Left lung (tissue), 4 donors: ENCODE measurements at regions not wholly inside any gene's neighbourhood (a gene's known extent, or its start where the extent isn't known, plus 50 kb on each side); places are given as distances from the start of the nearest gene placed in this dataset.
A peak's percentile ranks its signal among the peaks of the same experiment; 100 is the strongest.

Experiments used
- ATAC-seq: fragments of 200-7000 bp; cut with Tn5 transposase; one replicate; pipeline ENCODE4 v1.9.1; 2020; ENCODE audit warnings: moderate library complexity
- DNase-seq, 4 donors: peaks; one replicate each; pipeline ENCODE4 v3.0.0-alpha.2; 2013 to 2020
- H3K27ac ChIP-seq, 2 donors: fragments of 200-600 bp; sonication (generic) in 1 of 2; one replicate each; pipeline versions ENCODE4 v1.5.0 to v1.8.0; 2020 to 2021
- H3K27me3 ChIP-seq, 2 donors: fragments of 200-600 bp; sonication (generic) in 1 of 2; one replicate each; pipeline versions ENCODE4 v1.5.0 to v1.8.0; 2020 to 2021
- H3K36me3 ChIP-seq, 2 donors: fragments of 200-600 bp; sonication (generic) in 1 of 2; one replicate each; pipeline versions ENCODE4 v1.5.0 to v1.8.0; 2020 to 2021
- H3K4me1 ChIP-seq, 2 donors: fragments of 200-600 bp; one replicate each; pipeline ENCODE4 v1.8.0; 2021
- H3K4me3 ChIP-seq, 2 donors: fragments of 200-600 bp; sonication (generic) in 1 of 2; one replicate each; pipeline versions ENCODE4 v1.5.0 to v1.8.0; 2020 to 2021; ENCODE audit warnings: mild to moderate bottlenecking in 1 of 2
- H3K9me3 ChIP-seq, 2 donors: fragments of 200-600 bp; sonication (generic) in 1 of 2; one replicate each; pipeline versions ENCODE4 v1.5.0 to v1.8.0; 2020 to 2021
- intact Hi-C, 2 donors: fragments of 100-400 bp; cut with DNase I; formaldehyde crosslinking; loops; one replicate each; pipeline versions ENCODE4 v1.11.2 to v1.14.2; 2022
- TF ChIP-seq, protein P1 (sequence below), 2 donors: fragments of 200-600 bp; sonication (generic) in 1 of 2; IDR thresholded peaks; one replicate each; pipeline versions ENCODE4 v1.5.0 to v1.8.0; 2021; ENCODE audit warnings: antibody characterized with exemption in 2 of 2
- donor health status: DM: no; HTN: yes; CAD: no.
- donor health status: DM: no; HTN: no; CAD: no.

DNA sequence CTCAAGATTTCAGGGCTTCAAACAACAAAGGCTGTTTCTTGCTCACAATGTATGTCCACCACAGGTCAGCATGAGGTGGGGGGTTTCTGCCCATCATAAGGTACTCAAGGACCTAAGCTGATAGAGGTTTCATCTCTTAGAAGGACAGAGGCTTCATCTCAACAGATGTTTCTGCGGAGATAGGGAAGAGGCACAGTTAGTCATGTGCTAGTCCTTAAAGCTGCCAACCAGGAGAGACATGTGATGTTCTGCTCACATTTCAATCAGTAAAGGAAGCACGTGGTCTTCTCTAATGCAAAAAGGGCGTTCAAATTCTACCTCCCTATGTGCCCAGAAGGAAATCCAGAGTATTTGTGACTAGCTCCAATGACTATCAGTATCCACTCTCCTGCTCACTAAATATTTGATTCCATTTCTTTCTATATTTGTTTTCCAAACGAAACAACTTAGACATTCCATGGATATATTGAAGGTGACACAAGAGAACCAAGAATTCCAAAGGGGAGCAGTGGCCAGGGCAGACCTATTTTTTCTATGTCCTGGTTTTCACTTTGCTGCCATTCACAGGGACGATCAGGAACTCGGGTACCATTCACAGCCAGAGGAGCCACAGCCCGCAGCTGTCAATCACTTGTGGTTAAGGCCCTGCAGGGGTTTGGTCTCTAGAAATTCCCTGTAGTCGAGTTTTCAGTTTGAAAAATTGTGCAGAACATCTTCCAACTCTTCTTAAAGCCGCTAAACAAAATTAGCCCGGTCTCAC, 173.2 kb upstream of the FOXA2 start:
- no peaks in the 10 kb centered on the region for H3K27me3 ChIP-seq
- H3K4me3 ChIP-seq = no peak overlapping the region
- DNase-seq (no peak), ATAC-seq (no peak)
- no peaks in the 10 kb centered on the region for H3K36me3 ChIP-seq
- intact Hi-C loops = no loop called here
- no peak overlapping the region for H3K27ac ChIP-seq
- H3K9me3 ChIP-seq = no peaks in the 10 kb centered on the region
- peaks cover 0 to 3% of the 10 kb centered on the region in 2 donors for H3K4me1 ChIP-seq
- TF ChIP-seq, protein P1, sequence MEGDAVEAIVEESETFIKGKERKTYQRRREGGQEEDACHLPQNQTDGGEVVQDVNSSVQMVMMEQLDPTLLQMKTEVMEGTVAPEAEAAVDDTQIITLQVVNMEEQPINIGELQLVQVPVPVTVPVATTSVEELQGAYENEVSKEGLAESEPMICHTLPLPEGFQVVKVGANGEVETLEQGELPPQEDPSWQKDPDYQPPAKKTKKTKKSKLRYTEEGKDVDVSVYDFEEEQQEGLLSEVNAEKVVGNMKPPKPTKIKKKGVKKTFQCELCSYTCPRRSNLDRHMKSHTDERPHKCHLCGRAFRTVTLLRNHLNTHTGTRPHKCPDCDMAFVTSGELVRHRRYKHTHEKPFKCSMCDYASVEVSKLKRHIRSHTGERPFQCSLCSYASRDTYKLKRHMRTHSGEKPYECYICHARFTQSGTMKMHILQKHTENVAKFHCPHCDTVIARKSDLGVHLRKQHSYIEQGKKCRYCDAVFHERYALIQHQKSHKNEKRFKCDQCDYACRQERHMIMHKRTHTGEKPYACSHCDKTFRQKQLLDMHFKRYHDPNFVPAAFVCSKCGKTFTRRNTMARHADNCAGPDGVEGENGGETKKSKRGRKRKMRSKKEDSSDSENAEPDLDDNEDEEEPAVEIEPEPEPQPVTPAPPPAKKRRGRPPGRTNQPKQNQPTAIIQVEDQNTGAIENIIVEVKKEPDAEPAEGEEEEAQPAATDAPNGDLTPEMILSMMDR (IDR thresholded peaks at IDR 0.05) = no peak

GRCh38 chr20:22758815-22759214, 174.4 kb upstream of the FOXA2 start:
- Histone ChIP-seq H3K4me3 (no peak overlapping the region), H3K9me3 (no peaks in the 10 kb centered on the region), H3K4me1 (peaks cover 6 to 9% of the 10 kb centered on the region in 2 donors), H3K36me3 (no peaks in the 10 kb centered on the region), H3K27ac (no peak overlapping the region), H3K27me3 (no peaks in the 10 kb centered on the region)
- DNase-seq = peak in 2 of 4 donors; percentile 9 to 16
- TF ChIP-seq, protein P1 (IDR thresholded peaks at IDR 0.05) = no peak
- intact Hi-C loops = no loop called here
- ATAC-seq = no peak

DNA sequence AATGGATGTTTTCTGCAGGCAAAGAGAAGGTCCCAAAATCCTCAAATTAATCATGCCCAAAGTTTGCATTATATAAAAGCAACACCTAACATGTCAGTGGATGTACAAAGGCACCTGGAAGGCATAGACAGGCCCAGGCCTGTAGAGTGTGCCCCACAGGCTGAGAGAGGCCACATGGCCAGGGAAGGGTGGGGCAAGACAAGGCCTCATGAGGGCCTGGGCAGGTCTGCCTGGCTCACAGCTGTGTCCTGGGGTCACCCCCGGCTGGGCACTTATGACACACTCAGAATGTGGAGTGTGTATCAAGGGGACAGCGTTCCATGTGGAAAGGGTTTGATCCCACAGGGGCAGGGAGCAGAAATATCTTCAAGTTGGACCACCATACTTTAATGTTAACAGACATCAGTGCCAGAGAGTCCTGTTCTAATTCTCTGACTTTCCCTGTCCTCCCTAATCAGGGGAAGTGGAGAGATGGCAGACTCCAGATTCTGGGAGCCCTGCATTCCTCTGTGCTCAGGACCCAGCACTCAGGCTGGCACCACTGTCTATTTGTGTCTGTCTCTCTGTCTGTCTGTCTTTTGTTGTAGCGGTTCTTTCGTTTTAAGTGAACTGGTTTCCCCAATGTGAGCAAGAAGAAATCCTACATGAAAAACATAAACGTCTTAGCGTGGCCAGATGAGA, 178.3 kb upstream of the FOXA2 start:
- TF ChIP-seq, protein P1 (IDR thresholded peaks at IDR 0.05) = no peak
- Histone ChIP-seq H3K36me3 (no peaks in the 10 kb centered on the region), H3K4me1 (peaks cover 9 to 11% of the 10 kb centered on the region in 2 donors), H3K4me3 (no peak overlapping the region), H3K9me3 (no peaks in the 10 kb centered on the region), H3K27me3 (no peaks in the 10 kb centered on the region), H3K27ac (peak overlapping the region; percentile 70 to 86)
- intact Hi-C loops = no loop called here
- ATAC-seq (peak; percentile 77), DNase-seq (peak in 1 of 4 donors; percentile 43)

GRCh38 chr20:22763257-22763906, 179.0 kb upstream of the FOXA2 start:
- no peaks in the 10 kb centered on the region for H3K36me3 ChIP-seq
- no peaks in the 10 kb centered on the region for H3K27me3 ChIP-seq
- peak overlapping the region; percentile 70 to 86 for H3K27ac ChIP-seq
- ATAC-seq (peak; percentile 94), DNase-seq (peak in 2 of 4 donors; percentile 26 to 67)
- peaks cover 9 to 11% of the 10 kb centered on the region in 2 donors for H3K4me1 ChIP-seq
- TF ChIP-seq, protein P1 (IDR thresholded peaks at IDR 0.05) = no peak
- H3K4me3 ChIP-seq = no peak overlapping the region
- intact Hi-C loops = no loop called here
- no peaks in the 10 kb centered on the region for H3K9me3 ChIP-seq
